H9 (cell line): ENCODE measurements at regions not wholly inside any gene's neighbourhood (a gene's known extent, or its start where the extent isn't known, plus 50 kb on each side); places are given as distances from the start of the nearest gene placed in this dataset.

Source experiments
- DNase-seq: peaks from one replicate; pipeline ENCODE4 v3.0.0-alpha.2; 2017
- H2AFZ ChIP-seq: one replicate; pipeline ENCODE4 v1.6.1; 2013; ENCODE audit warnings: mild to moderate bottlenecking, low read length, control low read depth, moderate library complexity
- H2AK5ac ChIP-seq: 2 replicates; pipeline ENCODE4 v1.6.1; 2013; ENCODE audit warnings: low read length, control low read depth, mixed read lengths; ENCODE audit not compliant: insufficient read length
- H2BK120ac ChIP-seq: one replicate; pipeline ENCODE4 v1.6.1; 2013; ENCODE audit warnings: low read depth, mild to moderate bottlenecking, low read length, control low read depth, inconsistent platforms; ENCODE audit not compliant: poor library complexity, severe bottlenecking
- H2BK12ac ChIP-seq: 2 replicates; pipeline ENCODE4 v1.6.1; 2013; ENCODE audit warnings: low read length, control low read depth, mixed read lengths, low read depth; ENCODE audit not compliant: insufficient read length
- H2BK15ac ChIP-seq: 2 replicates; pipeline ENCODE4 v1.6.1; 2013; ENCODE audit warnings: low read depth, low read length, control low read depth
- H2BK20ac ChIP-seq: one replicate; pipeline ENCODE4 v1.6.1; 2013; ENCODE audit warnings: low read depth, mild to moderate bottlenecking, low read length, control low read depth, inconsistent platforms; ENCODE audit not compliant: poor library complexity, severe bottlenecking
- H2BK5ac ChIP-seq: 2 replicates; pipeline ENCODE4 v1.6.1; 2013; ENCODE audit warnings: low read length, control low read depth, mixed read lengths; ENCODE audit not compliant: insufficient read length
- H3K14ac ChIP-seq: 2 replicates; pipeline ENCODE4 v1.6.1; 2013; ENCODE audit warnings: low read length, control low read depth; ENCODE audit not compliant: insufficient read depth
- H3K18ac ChIP-seq: 2 replicates; pipeline ENCODE4 v1.6.1; 2013; ENCODE audit warnings: low read depth, mild to moderate bottlenecking, mixed read lengths, low read length, control low read depth; ENCODE audit not compliant: insufficient read length
- H3K23ac ChIP-seq: 2 replicates; pipeline ENCODE4 v1.6.1; 2013; ENCODE audit warnings: low read length, control low read depth, mixed read lengths, low read depth; ENCODE audit not compliant: insufficient read length
- H3K23me2 ChIP-seq: 2 replicates; pipeline ENCODE4 v1.6.1; 2013; ENCODE audit warnings: low read depth, mild to moderate bottlenecking, mixed read lengths, low read length, control low read depth; ENCODE audit not compliant: insufficient read length, poor library complexity, severe bottlenecking
- H3K27ac ChIP-seq: 2 replicates; pipeline ENCODE4 v1.5.1; 2013; ENCODE audit warnings: low read length, control low read depth, mixed read lengths, low read depth; ENCODE audit not compliant: insufficient read length
- H3K27me3 ChIP-seq: 2 replicates; pipeline ENCODE4 v1.6.1; 2013; ENCODE audit warnings: low read length, control low read depth, inconsistent platforms; ENCODE audit not compliant: insufficient read depth
- H3K4ac ChIP-seq: 2 replicates; pipeline ENCODE4 v1.6.1; 2013; ENCODE audit warnings: low read depth, mild to moderate bottlenecking, control low read depth, inconsistent platforms, low read length, moderate library complexity
- H3K4me1 ChIP-seq: 2 replicates; pipeline ENCODE4 v1.6.1; 2013; ENCODE audit warnings: low read length, control low read depth, inconsistent platforms; ENCODE audit not compliant: insufficient read depth
- H3K4me2 ChIP-seq: 2 replicates; pipeline ENCODE4 v1.6.1; 2013; ENCODE audit warnings: low read length, control low read depth, mixed read lengths; ENCODE audit not compliant: insufficient read length, insufficient read depth
- H3K56ac ChIP-seq: 2 replicates; pipeline ENCODE4 v1.6.1; 2013; ENCODE audit warnings: low read depth, mild to moderate bottlenecking, mixed read lengths, low read length, control low read depth; ENCODE audit not compliant: insufficient read length
- H3K79me1 ChIP-seq: 2 replicates; pipeline ENCODE4 v1.6.1; 2013; ENCODE audit warnings: low read depth, mild to moderate bottlenecking, moderate library complexity, low read length, control low read depth, inconsistent platforms; ENCODE audit not compliant: insufficient read depth, poor library complexity, severe bottlenecking
- H3K79me2 ChIP-seq: 2 replicates; pipeline ENCODE4 v1.6.1; 2013; ENCODE audit warnings: low read length, control low read depth, inconsistent platforms; ENCODE audit not compliant: insufficient read depth
- H3K9ac ChIP-seq: 2 replicates; pipeline ENCODE4 v1.6.1; 2013; ENCODE audit warnings: low read length, control low read depth, mixed read lengths; ENCODE audit not compliant: insufficient read length; ENCODE audit errors: extremely low read depth
- H3K9me3 ChIP-seq: one replicate; pipeline ENCODE4 v1.6.1; 2013; ENCODE audit warnings: low read depth, low read length, inconsistent platforms; ENCODE audit not compliant: control insufficient read depth
- H3T11ph ChIP-seq: one replicate; pipeline ENCODE4 v1.6.1; 2013; ENCODE audit warnings: mild to moderate bottlenecking, low read length, control low read depth, inconsistent platforms
- H4K20me1 ChIP-seq: one replicate; pipeline ENCODE4 v1.6.1; 2013; ENCODE audit not compliant: control insufficient read depth, insufficient read length, insufficient read depth
- H4K5ac ChIP-seq: 2 replicates; pipeline ENCODE4 v1.6.1; 2013; ENCODE audit warnings: low read depth, mild to moderate bottlenecking, mixed read lengths, low read length, control low read depth; ENCODE audit not compliant: insufficient read length
- H4K8ac ChIP-seq: replicated peaks from 2 replicates; pipeline ENCODE4 v1.6.1; 2013; ENCODE audit warnings: low read length, control low read depth, mixed read lengths, low read depth; ENCODE audit not compliant: insufficient read length
- H4K91ac ChIP-seq: 2 replicates; pipeline ENCODE4 v1.6.1; 2013; ENCODE audit warnings: low read depth, mild to moderate bottlenecking, moderate library complexity, mixed read lengths, low read length, control low read depth; ENCODE audit not compliant: insufficient read length
- H3K27ac Mint-ChIP-seq, 3 experiments: 2 replicates in 2 of 3; 3 replicates in 1 of 3; pipeline ENCODE4 v1.8.0; 2020 to 2021; ENCODE audit warnings: mixed read lengths in 3 of 3, mild to moderate bottlenecking in 1 of 3, moderate library complexity in 1 of 3
- H3K27me3 Mint-ChIP-seq: 2 replicates; pipeline ENCODE4 v1.8.0; 2021; ENCODE audit warnings: low read depth, mild to moderate bottlenecking, moderate library complexity, mixed read lengths
- H3K36me3 Mint-ChIP-seq, 3 experiments: 2 replicates in 2 of 3; 3 replicates in 1 of 3; pipeline ENCODE4 v1.8.0; 2020 to 2021; ENCODE audit warnings: low read depth in 3 of 3, mixed read lengths in 3 of 3; ENCODE audit not compliant: insufficient read depth in 1 of 3
- H3K4me1 Mint-ChIP-seq, 2 experiments: 2 replicates each; pipeline ENCODE4 v1.8.0; 2020; ENCODE audit warnings: mixed read lengths in 2 of 2
- H3K4me3 Mint-ChIP-seq, 2 experiments: 2 replicates in 1 of 2; 3 replicates in 1 of 2; pipeline ENCODE4 v1.8.0; 2020 to 2021; ENCODE audit warnings: mild to moderate bottlenecking in 2 of 2, mixed read lengths in 2 of 2, moderate library complexity in 1 of 2
- H3K9me3 Mint-ChIP-seq, 2 experiments: 2 replicates in 1 of 2; 3 replicates in 1 of 2; pipeline ENCODE4 v1.8.0; 2020; ENCODE audit warnings: mild to moderate bottlenecking in 2 of 2, mixed read lengths in 2 of 2, moderate library complexity in 1 of 2
- CTCF ChIP-seq: fragments of 200-600 bp; sonication (generic); conservative IDR thresholded peaks from 3 replicates; pipeline ENCODE4 v1.8.0; 2021; ENCODE audit warnings: antibody characterized with exemption, mild to moderate bottlenecking
- WGBS: extraction: QIAGEN DNeasy Blood & Tissue Kit; methylation state at CpG from one replicate; pipeline ENCODE4 v1.1.7; 2013; ENCODE audit warnings: missing lambda C conversion rate, low lambda C conversion rate, mixed read lengths; ENCODE audit not compliant: insufficient read length; ENCODE audit errors: extremely low coverage; 5-methylcytosine and 5-hydroxymethylcytosine counted together

- H3K4me3 Mint-ChIP-seq: no peak overlapping the region
- H3K56ac ChIP-seq: no peak overlapping the region
- H3K27ac Mint-ChIP-seq: no peak overlapping the region
- H3K79me1 ChIP-seq: no peaks in the 10 kb centered on the region
- no peak overlapping the region for H2BK120ac ChIP-seq
- no peak overlapping the region for H2BK12ac ChIP-seq
- H3K14ac ChIP-seq: no peak overlapping the region
- H3K23me2 ChIP-seq: no peaks in the 10 kb centered on the region
- peaks cover 11 to 24% of the 10 kb centered on the region in 2 experiments for H3K9me3 Mint-ChIP-seq
- H3K27me3 Mint-ChIP-seq: peaks cover 6% of the 10 kb centered on the region
- H4K5ac ChIP-seq: no peak overlapping the region
- H3K9me3 ChIP-seq: no peaks in the 10 kb centered on the region
- no peak overlapping the region for H3K18ac ChIP-seq
- TF ChIP-seq CTCF: no peak
- no peak overlapping the region for H2BK20ac ChIP-seq
- no peak for DNase-seq
- no peak overlapping the region for H2BK15ac ChIP-seq
- H2AFZ ChIP-seq: no peak overlapping the region
- no peak overlapping the region for H3K27ac ChIP-seq
- H3K4ac ChIP-seq: no peak overlapping the region
- no CpG with 5 or more reads among the region's 4 CpGs for WGBS
- H3K79me2 ChIP-seq: no peaks in the 10 kb centered on the region
- H4K8ac ChIP-seq: no peak overlapping the region
- H3K4me1 ChIP-seq: no peaks in the 10 kb centered on the region
- peaks cover 1 to 4% of the 10 kb centered on the region in 2 experiments; a peak in 1 of 4 replicates for H3K4me1 Mint-ChIP-seq
- H4K91ac ChIP-seq: no peak overlapping the region
- H3K9ac ChIP-seq: no peak overlapping the region
- H3K4me2 ChIP-seq: no peak overlapping the region
- no peaks in the 10 kb centered on the region for H4K20me1 ChIP-seq
- peaks cover 2 to 4% (median 3%) of the 10 kb centered on the region in 3 experiments; a peak in 3 of 7 replicates for H3K36me3 Mint-ChIP-seq
- H3K27me3 ChIP-seq: no peaks in the 10 kb centered on the region
- H2AK5ac ChIP-seq: no peak overlapping the region
- H3K23ac ChIP-seq: no peak overlapping the region
- H2BK5ac ChIP-seq: no peak overlapping the region
- no peak overlapping the region for H3T11ph ChIP-seq
Observed at GRCh38 chr2:238979636-238980035, 131.8 kb downstream of the TWIST2 start.
